ENCODE measurements at regions not wholly inside any gene's neighbourhood (a gene's known extent, or its start where the extent isn't known, plus 50 kb on each side); places are given as distances from the start of the nearest gene placed in this dataset.

DNA sequence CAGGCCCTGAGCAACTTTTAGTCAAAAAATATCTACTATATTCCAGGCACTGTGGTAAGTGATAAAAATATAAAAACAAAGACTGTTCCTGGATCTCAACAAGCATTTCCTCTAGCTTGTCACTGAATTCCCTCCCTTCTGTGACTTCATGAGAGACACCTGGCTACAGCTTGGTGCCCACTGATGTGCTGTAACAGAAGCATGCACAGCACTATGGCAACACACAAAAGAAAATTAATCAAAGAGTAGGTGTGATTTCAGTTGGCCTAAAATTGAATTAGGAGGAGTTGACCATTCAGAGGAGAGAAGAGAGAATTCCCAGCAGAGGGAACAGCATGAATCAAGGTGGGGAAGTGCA, 158.9 kb upstream of the LPP start:
- TF ChIP-seq, protein P1, sequence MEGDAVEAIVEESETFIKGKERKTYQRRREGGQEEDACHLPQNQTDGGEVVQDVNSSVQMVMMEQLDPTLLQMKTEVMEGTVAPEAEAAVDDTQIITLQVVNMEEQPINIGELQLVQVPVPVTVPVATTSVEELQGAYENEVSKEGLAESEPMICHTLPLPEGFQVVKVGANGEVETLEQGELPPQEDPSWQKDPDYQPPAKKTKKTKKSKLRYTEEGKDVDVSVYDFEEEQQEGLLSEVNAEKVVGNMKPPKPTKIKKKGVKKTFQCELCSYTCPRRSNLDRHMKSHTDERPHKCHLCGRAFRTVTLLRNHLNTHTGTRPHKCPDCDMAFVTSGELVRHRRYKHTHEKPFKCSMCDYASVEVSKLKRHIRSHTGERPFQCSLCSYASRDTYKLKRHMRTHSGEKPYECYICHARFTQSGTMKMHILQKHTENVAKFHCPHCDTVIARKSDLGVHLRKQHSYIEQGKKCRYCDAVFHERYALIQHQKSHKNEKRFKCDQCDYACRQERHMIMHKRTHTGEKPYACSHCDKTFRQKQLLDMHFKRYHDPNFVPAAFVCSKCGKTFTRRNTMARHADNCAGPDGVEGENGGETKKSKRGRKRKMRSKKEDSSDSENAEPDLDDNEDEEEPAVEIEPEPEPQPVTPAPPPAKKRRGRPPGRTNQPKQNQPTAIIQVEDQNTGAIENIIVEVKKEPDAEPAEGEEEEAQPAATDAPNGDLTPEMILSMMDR (IDR thresholded peaks at IDR 0.05 in 2 of 3, conservative IDR thresholded peaks at IDR 0.05 in 1 of 3; ENCODE audit: control insufficient read depth in 2 of 3, extremely low read depth in 1 of 3, insufficient read depth in 1 of 3, low read depth in 3 of 3, low read length in 3 of 3): no peak
- TF ChIP-seq JUND (IDR thresholded peaks at IDR 0.05; ENCODE audit: low read depth, low read length) (no peak), KDM1A (IDR thresholded peaks at IDR 0.05; ENCODE audit: borderline replicate concordance) (no peak), CEBPB (IDR thresholded peaks at IDR 0.05; ENCODE audit: borderline replicate concordance in 1 of 2, low read depth in 2 of 2, low read length in 2 of 2) (no peak), ZNF207 (IDR thresholded peaks at IDR 0.05; ENCODE audit: borderline replicate concordance) (no peak), POLR2AphosphoS5 (IDR thresholded peaks at IDR 0.05; ENCODE audit: low read length) (no peak), EP300 (IDR thresholded peaks at IDR 0.05; ENCODE audit: borderline replicate concordance in 1 of 2, control insufficient read depth in 1 of 2, low read depth in 2 of 2, low read length in 2 of 2) (no peak), RFX5 (IDR thresholded peaks at IDR 0.05; ENCODE audit: low read depth, low read length) (no peak), EGR1 (IDR thresholded peaks at IDR 0.05; ENCODE audit: borderline replicate concordance in 1 of 2, low read depth in 2 of 2, low read length in 2 of 2) (no peak)
- TF ChIP-seq, protein P2, sequence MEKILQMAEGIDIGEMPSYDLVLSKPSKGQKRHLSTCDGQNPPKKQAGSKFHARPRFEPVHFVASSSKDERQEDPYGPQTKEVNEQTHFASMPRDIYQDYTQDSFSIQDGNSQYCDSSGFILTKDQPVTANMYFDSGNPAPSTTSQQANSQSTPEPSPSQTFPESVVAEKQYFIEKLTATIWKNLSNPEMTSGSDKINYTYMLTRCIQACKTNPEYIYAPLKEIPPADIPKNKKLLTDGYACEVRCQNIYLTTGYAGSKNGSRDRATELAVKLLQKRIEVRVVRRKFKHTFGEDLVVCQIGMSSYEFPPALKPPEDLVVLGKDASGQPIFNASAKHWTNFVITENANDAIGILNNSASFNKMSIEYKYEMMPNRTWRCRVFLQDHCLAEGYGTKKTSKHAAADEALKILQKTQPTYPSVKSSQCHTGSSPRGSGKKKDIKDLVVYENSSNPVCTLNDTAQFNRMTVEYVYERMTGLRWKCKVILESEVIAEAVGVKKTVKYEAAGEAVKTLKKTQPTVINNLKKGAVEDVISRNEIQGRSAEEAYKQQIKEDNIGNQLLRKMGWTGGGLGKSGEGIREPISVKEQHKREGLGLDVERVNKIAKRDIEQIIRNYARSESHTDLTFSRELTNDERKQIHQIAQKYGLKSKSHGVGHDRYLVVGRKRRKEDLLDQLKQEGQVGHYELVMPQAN (conservative IDR thresholded peaks at IDR 0.05): no peak
